T-cell (primary cell): ENCODE measurements at regions not wholly inside any gene's neighbourhood (a gene's known extent, or its start where the extent isn't known, plus 50 kb on each side); places are given as distances from the start of the nearest gene placed in this dataset.

Experiments
- ATAC-seq, 4 experiments: fragments of 200-7000 bp in 3 of 4; fragments of 150-1000 bp in 1 of 4; cut with Tn5 transposase; replicated peaks in 1 of 4; 1 replicate in 3 of 4; 2 replicates in 1 of 4; pipeline ENCODE4 v1.10.0; 2021; ENCODE audit warnings: moderate library complexity in 3 of 4, mild to moderate bottlenecking in 2 of 4, moderate number of reproducible peaks in 1 of 4
- CTCF ChIA-PET, 2 donors: fragments of 300-600 bp; sonication (Branson Sonifier 250); formaldehyde crosslinking; loops; one replicate each; lab custom pipeline; 2022; ENCODE audit warnings: antibody characterized with exemption in 2 of 2; lab: Charles Lee
- POLR2A ChIA-PET, 2 donors: fragments of 300-600 bp; sonication (Branson Sonifier 250); formaldehyde crosslinking; loops; one replicate each; lab custom pipeline; 2022; ENCODE audit warnings: antibody characterized with exemption in 2 of 2; lab: Charles Lee
- DNase-seq, 35 experiments: peaks; one replicate each; pipeline versions ENCODE4 v3.0.0 to v3.0.0-alpha.2; 2013 to 2023
- H3K27ac ChIP-seq: one replicate; pipeline ENCODE4 v1.5.1; 2013; ENCODE audit warnings: low read length
- H3K27me3 ChIP-seq, 2 experiments: replicated peaks in 1 of 2; 1 replicate in 1 of 2; 2 replicates in 1 of 2; pipeline versions ENCODE4 v1.6.1 to v1.7.0; 2013; ENCODE audit warnings: low read length in 1 of 2, mixed read lengths in 1 of 2; ENCODE audit not compliant: control insufficient read depth in 2 of 2, insufficient read depth in 2 of 2; ENCODE audit errors: extremely low read depth in 1 of 2
- H3K36me3 ChIP-seq, 2 donors: 1 replicate in 1 of 2; 2 replicates in 1 of 2; pipeline versions ENCODE4 v1.6.1 to v1.7.0; 2013; ENCODE audit warnings: low read length in 1 of 2; ENCODE audit not compliant: control insufficient read depth in 2 of 2, insufficient read depth in 1 of 2; ENCODE audit errors: extremely low read depth in 1 of 2
- H3K4me1 ChIP-seq, 2 experiments: 1 replicate in 1 of 2; 2 replicates in 1 of 2; pipeline versions ENCODE4 v1.6.1 to v1.7.0; 2013; ENCODE audit warnings: low read length in 2 of 2, mixed read lengths in 1 of 2; ENCODE audit not compliant: insufficient read depth in 2 of 2, control insufficient read depth in 1 of 2; ENCODE audit errors: extremely low read depth in 1 of 2
- H3K4me3 ChIP-seq, 2 donors: 1 replicate in 1 of 2; 2 replicates in 1 of 2; pipeline versions ENCODE4 v1.5.1 to v1.7.0; 2013; ENCODE audit warnings: mild to moderate bottlenecking in 2 of 2, low read length in 1 of 2, moderate library complexity in 1 of 2; ENCODE audit not compliant: control insufficient read depth in 1 of 2; ENCODE audit errors: extremely low read depth in 1 of 2
- H3K9me3 ChIP-seq: 2 replicates; pipeline ENCODE4 v1.7.0; 2013
- H3K27ac Mint-ChIP-seq, 2 donors: one replicate each; pipeline ENCODE4 v1.8.0; 2020 to 2021; ENCODE audit warnings: mild to moderate bottlenecking in 2 of 2, mixed read lengths in 2 of 2
- H3K27me3 Mint-ChIP-seq, 2 donors: one replicate each; pipeline ENCODE4 v1.8.0; 2021 to 2022; ENCODE audit warnings: mixed read lengths in 2 of 2
- H3K36me3 Mint-ChIP-seq: one replicate; pipeline ENCODE4 v1.8.0; 2021; ENCODE audit warnings: mixed read lengths
- H3K4me1 Mint-ChIP-seq, 3 donors: one replicate each; pipeline ENCODE4 v1.8.0; 2020 to 2022; ENCODE audit warnings: mixed read lengths in 3 of 3, mild to moderate bottlenecking in 1 of 3
- H3K4me3 Mint-ChIP-seq, 3 donors: one replicate each; pipeline ENCODE4 v1.8.0; 2020 to 2022; ENCODE audit warnings: mild to moderate bottlenecking in 3 of 3, mixed read lengths in 3 of 3, moderate library complexity in 3 of 3
- H3K9me3 Mint-ChIP-seq, 3 donors: one replicate each; pipeline ENCODE4 v1.8.0; 2020 to 2022; ENCODE audit warnings: mixed read lengths in 3 of 3
- WGBS: methylation state at CpG from one replicate; pipeline ENCODE4 v1.1.5; 2013; ENCODE audit warnings: missing lambda C conversion rate; ENCODE audit not compliant: insufficient coverage; 5-methylcytosine and 5-hydroxymethylcytosine counted together

DNA sequence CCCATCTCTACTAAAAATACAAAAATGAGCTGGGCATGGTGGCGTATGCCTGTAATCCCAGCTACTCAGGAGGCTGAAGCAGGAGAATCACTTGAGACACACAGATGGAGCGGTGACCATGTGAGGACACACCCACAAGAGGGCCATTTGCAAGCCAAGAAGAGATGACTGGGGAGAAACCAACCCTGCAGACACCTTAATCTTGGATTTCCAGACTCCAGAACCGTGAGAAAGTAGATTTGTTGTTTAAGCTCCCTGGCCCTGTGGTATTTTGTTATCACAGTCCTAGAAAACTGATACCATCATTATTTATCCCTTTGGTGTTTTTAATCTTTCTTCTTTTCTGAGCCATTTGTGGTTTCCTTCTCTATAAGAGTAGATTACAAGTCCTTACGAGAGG, 88.6 kb upstream of the ID2 start:
- Histone ChIP-seq H3K4me3 (no peak overlapping the region), H3K27me3 (peaks cover 0 to 9% of the 10 kb centered on the region in 2 experiments), H3K36me3 (no peaks in the 10 kb centered on the region), H3K9me3 (no peaks in the 10 kb centered on the region), H3K4me1 (peaks cover 0 to 10% of the 10 kb centered on the region in 2 experiments), H3K27ac (no peak overlapping the region)
- Mint-ChIP-seq H3K27ac (no peak overlapping the region), H3K9me3 (no peaks in the 10 kb centered on the region), H3K4me1 (peaks cover 7 to 16% (median 10%) of the 10 kb centered on the region in 3 donors), H3K4me3 (no peak overlapping the region), H3K27me3 (peaks cover 3 to 4% of the 10 kb centered on the region in 2 donors), H3K36me3 (no peaks in the 10 kb centered on the region)
- no peak for ATAC-seq
- DNase-seq, result no peak
- ChIA-PET CTCF (no interaction called here), POLR2A (no interaction called here)
- 100% methylated on average over 1 of the region's 4 CpGs for WGBS

DNA sequence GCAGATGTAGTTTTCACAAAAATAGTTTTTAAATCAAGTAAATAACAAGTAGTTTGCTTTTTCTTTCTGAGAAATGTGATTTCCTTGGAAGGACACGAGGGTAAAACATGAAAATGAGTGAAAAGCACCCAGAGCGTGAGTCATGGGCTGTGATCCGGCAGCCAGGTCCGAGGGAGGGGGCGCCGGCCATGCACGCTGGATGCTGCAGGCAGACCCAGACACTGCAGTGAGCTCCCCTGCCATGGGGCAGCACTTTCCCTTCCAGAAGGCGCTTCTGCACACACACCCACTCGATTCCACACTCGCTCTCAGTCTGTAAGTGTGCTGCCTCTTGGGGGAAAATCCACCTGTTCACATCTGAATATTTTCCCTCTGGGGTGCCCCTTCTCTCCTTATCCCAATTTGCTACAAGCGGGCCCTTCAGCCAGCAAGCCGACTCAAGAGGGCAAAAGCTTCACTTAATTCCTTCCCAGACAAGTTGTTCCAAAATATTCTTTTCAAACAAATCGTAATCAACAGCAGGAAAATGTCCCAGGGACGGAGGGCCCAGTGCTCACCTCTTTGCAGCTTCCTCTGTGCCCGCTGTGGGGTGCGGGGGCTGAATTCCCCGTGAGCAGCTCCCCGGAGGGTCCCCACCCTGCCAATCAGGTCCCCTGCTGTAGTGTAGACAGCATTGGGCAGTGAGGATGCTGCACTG, 87.0 kb upstream of the ID2 start:
- no peak overlapping the region for H3K27ac ChIP-seq
- H3K4me3 ChIP-seq, result no peak overlapping the region
- peaks cover 0 to 6% of the 10 kb centered on the region in 2 experiments for H3K27me3 ChIP-seq
- no peaks in the 10 kb centered on the region for H3K36me3 ChIP-seq
- Mint-ChIP-seq H3K36me3 (no peaks in the 10 kb centered on the region), H3K27ac (no peak overlapping the region), H3K4me1 (peaks cover 0 to 9% (median 2%) of the 10 kb centered on the region in 3 donors), H3K27me3 (peaks cover 3 to 4% of the 10 kb centered on the region in 2 donors), H3K9me3 (no peaks in the 10 kb centered on the region), H3K4me3 (no peak overlapping the region)
- no peaks in the 10 kb centered on the region for H3K4me1 ChIP-seq
- WGBS, result 82% methylated on average over 11 of the region's 18 CpGs
- ATAC-seq (no peak), DNase-seq (no peak)
- ChIA-PET CTCF (no interaction called here), POLR2A (no interaction called here)
- H3K9me3 ChIP-seq, result no peaks in the 10 kb centered on the region

DNA sequence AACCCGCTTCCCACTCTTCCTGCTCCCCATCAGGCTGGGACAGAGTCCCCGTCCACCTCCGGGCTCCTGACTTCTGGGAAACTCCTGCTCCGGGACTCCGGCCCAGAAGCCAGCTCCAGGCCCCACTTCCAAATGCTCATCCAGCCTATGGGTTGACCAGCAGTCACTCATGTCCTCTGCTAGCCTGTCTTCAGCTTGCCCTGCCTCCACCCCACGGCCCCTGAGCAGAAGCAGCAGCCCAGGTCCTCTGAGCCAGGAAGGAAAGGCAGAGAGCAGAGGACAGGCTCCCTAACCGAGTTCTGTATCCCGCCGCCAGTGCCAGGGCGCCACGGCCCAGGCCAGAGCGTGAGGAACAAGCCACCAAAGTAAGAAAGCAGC, 86.4 kb upstream of the ID2 start:
- no peak for DNase-seq
- no peaks in the 10 kb centered on the region for H3K4me1 ChIP-seq
- peaks cover 0 to 9% (median 2%) of the 10 kb centered on the region in 3 donors for H3K4me1 Mint-ChIP-seq
- POLR2A ChIA-PET, result no interaction called here
- CTCF ChIA-PET, result no interaction called here
- no peaks in the 10 kb centered on the region for H3K36me3 ChIP-seq
- H3K9me3 Mint-ChIP-seq, result no peaks in the 10 kb centered on the region
- peaks cover 3 to 4% of the 10 kb centered on the region in 2 donors for H3K27me3 Mint-ChIP-seq
- no peak overlapping the region for H3K4me3 Mint-ChIP-seq
- peaks cover 0 to 6% of the 10 kb centered on the region in 2 experiments for H3K27me3 ChIP-seq
- no peak overlapping the region for H3K27ac ChIP-seq
- 90% methylated on average over 12 of the region's 12 CpGs for WGBS
- no peak overlapping the region for H3K27ac Mint-ChIP-seq
- H3K36me3 Mint-ChIP-seq, result no peaks in the 10 kb centered on the region
- H3K9me3 ChIP-seq, result no peaks in the 10 kb centered on the region
- no peak overlapping the region for H3K4me3 ChIP-seq
- no peak for ATAC-seq

DNA sequence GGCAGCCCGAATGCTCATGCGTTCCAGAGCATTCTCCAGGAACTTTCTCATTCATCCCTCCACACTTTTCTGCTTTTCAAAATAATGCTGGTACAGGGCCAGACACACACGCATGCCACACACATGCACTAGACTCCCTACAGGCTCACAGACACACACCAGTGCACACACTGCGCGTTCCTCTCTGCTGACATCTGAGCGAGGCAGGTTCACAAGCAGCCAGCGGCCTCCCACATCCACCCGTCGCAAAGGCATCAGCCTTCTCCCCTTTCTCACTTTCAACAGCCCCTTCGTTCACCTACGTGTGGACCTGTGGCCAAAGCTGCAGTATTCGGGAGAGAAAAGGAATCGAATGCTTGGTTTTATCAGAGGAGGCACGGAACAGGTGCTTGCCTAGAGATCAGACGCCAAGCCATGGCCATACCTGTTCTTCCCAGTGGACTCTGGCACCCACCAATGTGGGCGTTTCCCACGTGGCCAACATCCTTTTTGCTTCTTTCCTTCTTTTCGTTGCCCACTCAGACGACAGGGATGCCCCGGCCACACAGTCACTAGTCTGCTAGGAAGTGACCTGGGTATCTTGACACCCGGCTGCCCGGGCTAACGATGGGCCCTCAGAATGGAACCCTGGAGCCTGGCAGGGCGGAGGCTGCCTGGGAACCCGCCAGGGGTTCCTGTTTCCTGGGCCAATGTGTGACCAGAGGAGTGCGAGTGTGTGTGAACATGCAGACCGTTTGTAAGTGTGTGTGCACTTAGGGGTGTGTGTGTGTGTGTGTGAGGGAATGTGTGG, 85.8 kb upstream of the ID2 start:
- Histone ChIP-seq H3K36me3 (no peaks in the 10 kb centered on the region), H3K4me1 (no peaks in the 10 kb centered on the region), H3K9me3 (no peaks in the 10 kb centered on the region), H3K27ac (no peak overlapping the region), H3K4me3 (no peak overlapping the region), H3K27me3 (peaks cover 0 to 6% of the 10 kb centered on the region in 2 experiments)
- Mint-ChIP-seq H3K9me3 (no peaks in the 10 kb centered on the region), H3K27me3 (peaks cover 3 to 4% of the 10 kb centered on the region in 2 donors), H3K4me1 (peaks cover 0 to 9% (median 2%) of the 10 kb centered on the region in 3 donors), H3K36me3 (no peaks in the 10 kb centered on the region), H3K27ac (no peak overlapping the region), H3K4me3 (no peak overlapping the region)
- WGBS, result 93% methylated on average over 25 of the region's 27 CpGs
- ChIA-PET POLR2A (no interaction called here), CTCF (no interaction called here)
- no peak for DNase-seq
- no peak for ATAC-seq

DNA sequence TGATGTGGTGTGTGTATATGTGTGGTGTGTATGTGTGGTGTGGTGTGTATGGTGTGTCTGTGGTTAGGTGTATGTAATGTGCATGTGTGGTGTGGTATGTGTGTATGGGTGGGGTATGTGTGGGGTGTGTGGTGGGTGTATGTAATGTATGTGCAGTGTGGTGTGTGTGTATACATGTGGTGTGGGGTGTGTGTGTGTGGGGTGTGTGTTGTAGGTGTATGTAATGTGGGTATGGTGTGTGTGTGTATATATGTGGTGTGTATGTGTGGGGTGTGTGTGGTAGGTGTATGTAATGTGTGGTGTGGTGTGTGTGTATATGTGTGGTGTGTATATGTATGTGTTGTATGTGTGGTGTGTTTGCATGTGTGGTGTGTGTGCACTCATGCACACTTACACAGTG, 84.8 kb upstream of the ID2 start:
- no peak overlapping the region for H3K4me3 ChIP-seq
- ChIA-PET POLR2A (no interaction called here), CTCF (no interaction called here)
- Mint-ChIP-seq H3K4me3 (no peak overlapping the region), H3K4me1 (peaks cover 0 to 9% (median 2%) of the 10 kb centered on the region in 3 donors), H3K27ac (no peak overlapping the region), H3K27me3 (peaks cover 3 to 4% of the 10 kb centered on the region in 2 donors), H3K36me3 (no peaks in the 10 kb centered on the region), H3K9me3 (no peaks in the 10 kb centered on the region)
- no peaks in the 10 kb centered on the region for H3K4me1 ChIP-seq
- ATAC-seq, result no peak
- DNase-seq, result no peak
- no peak overlapping the region for H3K27ac ChIP-seq
- H3K27me3 ChIP-seq, result peaks cover 0 to 6% of the 10 kb centered on the region in 2 experiments
- no peaks in the 10 kb centered on the region for H3K36me3 ChIP-seq
- H3K9me3 ChIP-seq, result no peaks in the 10 kb centered on the region

DNA sequence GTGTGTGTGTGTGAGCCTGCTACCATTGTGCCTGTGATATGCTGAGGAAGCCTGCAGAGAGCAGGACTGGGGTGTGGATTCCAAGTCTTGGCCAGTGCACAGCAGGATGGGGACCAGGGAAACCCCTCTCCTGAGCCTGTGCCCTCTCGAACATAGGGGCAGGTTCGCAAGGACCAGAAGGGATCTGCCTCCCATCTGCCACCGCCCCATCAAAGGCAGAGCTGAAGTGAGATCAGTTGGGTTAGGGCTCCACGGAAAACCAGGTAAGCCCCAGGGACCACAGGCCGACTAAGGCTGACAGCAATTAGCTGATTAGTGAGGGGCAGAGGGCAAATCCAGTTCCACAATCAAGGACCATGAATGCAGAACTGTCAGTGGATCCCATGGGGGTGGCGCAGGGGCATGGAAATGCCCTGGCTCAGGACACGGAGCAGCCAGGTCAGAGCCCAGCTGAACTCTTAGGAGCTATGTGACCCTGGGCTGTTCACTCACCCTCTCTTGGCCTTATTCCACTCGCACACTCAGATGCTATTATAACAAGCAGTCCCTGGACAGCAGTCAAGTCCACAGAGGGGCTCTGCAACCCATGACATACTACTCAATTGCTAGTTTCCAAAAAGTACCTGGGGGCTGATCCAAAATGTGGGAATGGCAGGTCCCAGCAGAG, 84.2 kb upstream of the ID2 start:
- Histone ChIP-seq H3K27me3 (peaks cover 0 to 3% of the 10 kb centered on the region in 2 experiments), H3K27ac (no peak overlapping the region), H3K9me3 (no peaks in the 10 kb centered on the region), H3K4me1 (no peaks in the 10 kb centered on the region), H3K36me3 (no peaks in the 10 kb centered on the region), H3K4me3 (no peak overlapping the region)
- 96% methylated on average over 6 of the region's 8 CpGs for WGBS
- ATAC-seq (no peak), DNase-seq (no peak)
- no peak overlapping the region for H3K27ac Mint-ChIP-seq
- no peaks in the 10 kb centered on the region for H3K9me3 Mint-ChIP-seq
- peaks cover 0 to 9% (median 2%) of the 10 kb centered on the region in 3 donors for H3K4me1 Mint-ChIP-seq
- ChIA-PET CTCF (no interaction called here), POLR2A (no interaction called here)
- H3K27me3 Mint-ChIP-seq, result peaks cover 3 to 4% of the 10 kb centered on the region in 2 donors
- H3K36me3 Mint-ChIP-seq, result no peaks in the 10 kb centered on the region
- no peak overlapping the region for H3K4me3 Mint-ChIP-seq
